ENCODE measurements at regions not wholly inside any gene's neighbourhood (a gene's known extent, or its start where the extent isn't known, plus 50 kb on each side); places are given as distances from the start of the nearest gene placed in this dataset.

- TF ChIP-seq EP300 (conservative IDR thresholded peaks at IDR 0.05; ENCODE audit: poor library complexity, severe bottlenecking) (no peak), POLR2AphosphoS5 (IDR thresholded peaks at IDR 0.05) (no peak), EZH2 (IDR thresholded peaks at IDR 0.05; ENCODE audit: borderline replicate concordance, insufficient read depth, low read length, poor library complexity, severe bottlenecking) (no peak)
Observed at GRCh38 chr9:135196474-135196873, 109.0 kb downstream of the OLFM1 start.
